HG03457 (cell line): ENCODE measurements at regions not wholly inside any gene's neighbourhood (a gene's known extent, or its start where the extent isn't known, plus 50 kb on each side); places are given as distances from the start of the nearest gene placed in this dataset.

Source experiments
- ATAC-seq: cut with Tn5 transposase; IDR thresholded peaks from one replicate; pipeline ENCODE4 v1.9.1; 2021; ENCODE audit warnings: moderate number of reproducible peaks; ENCODE audit not compliant: unreplicated experiment

DNA sequence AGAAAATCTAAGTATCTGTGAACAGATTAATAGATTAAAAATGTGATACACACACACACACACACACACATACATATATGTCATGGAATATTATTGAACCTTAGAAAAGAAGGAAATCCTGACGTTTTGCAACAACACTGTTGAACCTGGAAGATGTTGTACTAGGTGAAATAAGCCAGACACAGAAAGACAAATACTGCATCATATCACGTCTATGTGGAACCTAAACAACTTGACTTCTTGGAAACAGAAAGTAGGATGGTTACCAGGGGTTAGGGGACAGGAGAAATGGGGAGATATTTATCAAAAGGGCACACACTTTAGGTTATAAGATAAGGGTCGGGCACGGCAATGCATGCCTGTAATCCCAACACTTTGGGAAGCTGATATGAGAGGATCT, 698.4 kb upstream of the ID2 start:
- no peak for ATAC-seq

GRCh38 chr2:7983912-7984311, 697.9 kb upstream of the ID2 start:
- no peak for ATAC-seq

- no peak for ATAC-seq
Measured at GRCh38 chr2:7984693-7985353, 697.0 kb upstream of the ID2 start.

- no peak for ATAC-seq
Measured at GRCh38 chr2:7986431-7986830, 695.4 kb upstream of the ID2 start.

GRCh38 chr2:7987992-7988391, 693.9 kb upstream of the ID2 start:
- ATAC-seq, result no peak

DNA sequence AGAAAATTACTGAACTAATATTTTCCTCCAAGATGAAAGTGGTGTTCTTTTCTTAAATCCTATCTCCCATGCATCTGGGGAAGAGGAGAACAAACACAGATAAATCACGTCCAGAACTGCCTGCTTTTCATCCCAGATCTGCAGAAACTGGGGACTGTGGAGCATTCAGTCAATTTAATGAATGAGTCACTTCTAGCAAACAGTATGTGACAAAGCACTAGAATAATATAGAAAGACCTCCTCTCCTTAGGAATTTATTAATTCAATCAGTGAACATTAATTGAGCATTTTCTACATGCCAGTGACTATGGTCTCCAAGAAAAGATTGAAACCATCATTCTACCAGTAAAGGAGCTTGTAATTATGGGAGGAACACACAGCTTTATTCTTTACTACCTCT, 693.4 kb upstream of the ID2 start:
- no peak for ATAC-seq

GRCh38 chr2:7989823-7990222, 692.0 kb upstream of the ID2 start:
- ATAC-seq, result no peak

- no peak for ATAC-seq
Measured at GRCh38 chr2:7992612-7993602, 688.9 kb upstream of the ID2 start.

- ATAC-seq, result no peak
Measured at GRCh38 chr2:7994397-7994951, 687.4 kb upstream of the ID2 start.

DNA sequence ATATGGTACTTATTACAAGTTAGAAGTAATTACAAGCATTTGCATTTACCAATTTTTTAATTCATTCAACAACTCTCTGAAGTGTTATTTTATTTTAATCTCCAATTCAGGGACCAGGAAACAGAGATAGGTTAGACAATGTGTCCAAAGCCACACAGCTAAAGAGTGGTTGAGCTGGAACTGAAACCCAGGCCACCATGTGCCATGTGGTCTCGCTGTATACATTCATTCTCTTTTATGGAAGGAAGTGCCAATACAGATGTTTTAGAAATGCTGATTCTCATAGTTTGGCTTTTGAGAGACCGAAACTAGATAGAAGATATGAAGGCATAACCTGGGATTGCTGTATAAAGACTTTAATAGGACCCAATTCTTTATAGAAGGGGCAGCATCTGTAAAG, 684.6 kb upstream of the ID2 start:
- no peak for ATAC-seq

- ATAC-seq, result no peak
Measured at GRCh38 chr2:7999683-8000476, 682.0 kb upstream of the ID2 start.

DNA sequence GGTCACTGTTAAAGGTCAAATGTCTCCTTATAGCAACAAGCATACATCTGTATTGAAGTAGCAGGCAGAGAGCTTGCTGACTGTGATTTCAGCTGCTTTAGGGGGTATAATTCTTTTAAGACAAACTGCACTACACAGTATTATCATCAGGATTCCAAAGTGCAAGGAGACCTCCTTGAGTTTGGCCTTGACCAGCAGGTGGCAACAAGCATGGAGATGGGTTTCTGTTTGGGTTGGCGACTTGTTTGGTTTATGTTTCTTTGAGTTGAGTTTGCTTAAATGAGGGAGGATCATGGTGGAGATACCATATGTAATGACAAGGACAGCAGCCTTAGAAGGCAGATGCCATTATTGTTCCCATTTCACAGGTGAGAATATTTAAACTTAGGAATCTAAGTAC, 681.0 kb upstream of the ID2 start:
- no peak for ATAC-seq

- no peak for ATAC-seq
Measured at GRCh38 chr2:8002765-8003393, 679.0 kb upstream of the ID2 start.

DNA sequence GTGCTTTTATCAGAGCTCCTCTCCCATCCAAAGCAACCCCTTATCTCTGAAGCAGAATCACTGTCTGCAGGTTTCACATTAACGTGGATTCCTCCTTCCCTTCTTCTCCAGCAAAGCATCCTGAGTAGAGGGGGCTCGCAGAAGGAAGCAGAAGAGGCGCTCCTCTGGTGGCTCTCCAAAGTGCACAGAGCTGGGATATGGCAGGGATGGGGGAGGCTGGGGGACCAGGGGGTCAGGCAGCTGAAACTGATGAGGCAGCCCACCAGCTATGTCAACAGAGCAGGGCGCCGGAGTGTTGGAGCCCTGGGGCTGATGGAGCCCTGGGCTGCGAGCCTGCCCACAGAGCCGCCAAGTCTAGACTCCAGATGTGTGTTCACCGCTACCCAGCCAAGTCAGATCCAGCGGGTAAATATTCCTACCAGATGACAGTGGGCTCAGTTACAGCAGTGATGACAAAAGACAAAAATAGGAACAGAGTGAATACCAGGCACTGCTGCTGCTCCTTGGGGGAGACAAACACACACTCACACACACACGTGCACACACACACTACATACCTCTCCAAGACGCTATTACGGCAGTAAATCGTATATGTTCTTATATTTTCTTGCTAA, 678.3 kb upstream of the ID2 start:
- no peak for ATAC-seq

DNA sequence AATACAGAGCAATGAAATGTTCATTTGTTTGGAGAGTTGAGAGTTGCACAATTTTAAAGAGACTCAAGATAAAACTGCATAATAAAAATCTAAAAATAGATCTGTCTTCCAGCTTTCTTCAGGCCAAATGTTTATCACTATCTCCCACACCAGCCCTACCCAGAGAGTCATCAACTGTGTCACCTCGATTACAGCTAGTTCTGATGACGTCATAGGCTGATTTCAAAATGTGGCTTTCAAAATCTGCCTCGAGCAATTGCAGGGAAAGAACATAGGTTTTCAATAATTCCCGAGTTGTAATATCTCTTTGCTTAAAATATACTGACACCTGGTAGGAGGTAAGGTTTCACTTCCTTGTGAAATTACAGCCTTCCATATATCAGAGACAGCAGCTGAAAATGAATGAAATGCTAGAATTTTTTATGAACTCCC, 677.6 kb upstream of the ID2 start:
- no peak for ATAC-seq

DNA sequence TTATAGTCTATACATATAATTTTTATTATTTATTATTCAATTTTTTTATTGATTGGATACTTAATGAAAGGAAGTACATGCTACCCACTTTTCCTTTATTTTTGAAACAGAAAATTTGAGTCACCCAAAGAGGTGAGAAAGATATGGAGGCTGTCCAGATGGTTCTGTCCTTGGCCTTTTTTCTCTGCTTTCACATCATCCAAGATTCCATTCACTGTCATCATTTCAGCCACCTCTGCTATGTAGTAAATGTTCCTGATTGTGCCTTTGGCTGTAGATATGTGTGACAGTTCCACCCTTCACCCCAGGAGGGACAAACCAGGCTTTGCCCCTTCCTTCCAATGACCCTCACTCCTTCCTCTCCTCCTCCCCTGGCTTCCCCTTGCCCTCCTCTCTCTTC, 675.7 kb upstream of the ID2 start:
- ATAC-seq, result no peak

- no peak for ATAC-seq
Measured at GRCh38 chr2:8006626-8007025, 675.2 kb upstream of the ID2 start.

GRCh38 chr2:8009010-8009597, 672.8 kb upstream of the ID2 start:
- ATAC-seq, result no peak

GRCh38 chr2:8015848-8016600, 665.8 kb upstream of the ID2 start:
- ATAC-seq, result no peak
